IPS-NIHi11 (cell line): ENCODE measurements at regions not wholly inside any gene's neighbourhood (a gene's known extent, or its start where the extent isn't known, plus 50 kb on each side); places are given as distances from the start of the nearest gene placed in this dataset.
"Not testable (repeated sequence)": the region's sequence is repeated elsewhere in the genome, so short reads cannot be mapped to it uniquely, and the experiment has no call there.

Experiments used
- DNase-seq: peaks from one replicate; pipeline ENCODE4 v3.0.0; 2012; ENCODE audit warnings: mixed read lengths, low spot score

GRCh38 chr18:47728921-47729320, 201.5 kb downstream of the SMAD2 start:
- no peak for DNase-seq

- no peak for DNase-seq
Measured at GRCh38 chr18:47727409-47727808, 203.1 kb downstream of the SMAD2 start.

GRCh38 chr18:47726550-47726949, 203.9 kb downstream of the SMAD2 start:
- no peak for DNase-seq

GRCh38 chr18:47725656-47726055, 204.8 kb downstream of the SMAD2 start:
- DNase-seq = no peak

GRCh38 chr18:47724186-47724975, 206.1 kb downstream of the SMAD2 start:
- peak; percentile 67 for DNase-seq

GRCh38 chr18:47721876-47722275, 208.6 kb downstream of the SMAD2 start:
- DNase-seq = no peak

- no peak for DNase-seq
Measured at GRCh38 chr18:47720741-47721140, 209.7 kb downstream of the SMAD2 start.

- no peak for DNase-seq
Measured at GRCh38 chr18:47719096-47719780, 211.2 kb downstream of the SMAD2 start.

- no peak for DNase-seq
Measured at GRCh38 chr18:47718646-47719045, 211.8 kb downstream of the SMAD2 start.

- no peak for DNase-seq
Measured at GRCh38 chr18:47717257-47717656, 213.2 kb downstream of the SMAD2 start.

- no peak for DNase-seq
Measured at GRCh38 chr18:47716632-47717185, 213.8 kb downstream of the SMAD2 start.

- no peak for DNase-seq
Measured at GRCh38 chr18:47710451-47710850, 220.0 kb downstream of the SMAD2 start.

GRCh38 chr18:47709556-47709955, 220.9 kb downstream of the SMAD2 start:
- DNase-seq = no peak

GRCh38 chr18:47708206-47708605, 222.3 kb downstream of the SMAD2 start:
- no peak for DNase-seq

- DNase-seq = no peak
Measured at GRCh38 chr18:47701134-47701533, 229.3 kb downstream of the SMAD2 start.

GRCh38 chr18:47696870-47697269, 233.6 kb downstream of the SMAD2 start:
- DNase-seq = no peak

GRCh38 chr18:47691611-47692010, 238.8 kb downstream of the SMAD2 start:
- DNase-seq = no peak

- not testable (repeated sequence) for DNase-seq
Measured at GRCh38 chr18:47690778-47691177, 239.7 kb downstream of the SMAD2 start.

- DNase-seq = peak; percentile 63
Measured at GRCh38 chr18:47689371-47689770, 241.1 kb downstream of the SMAD2 start.

GRCh38 chr18:47686806-47687205, 243.7 kb downstream of the SMAD2 start:
- DNase-seq = no peak

- DNase-seq = no peak
Measured at GRCh38 chr18:47683774-47684173, 246.7 kb downstream of the SMAD2 start.

- DNase-seq = no peak
Measured at GRCh38 chr18:47682876-47683275, 247.6 kb downstream of the SMAD2 start.

- no peak for DNase-seq
Measured at GRCh38 chr18:47680488-47680887, 250.0 kb downstream of the SMAD2 start.
